ENCODE measurements at regions not wholly inside any gene's neighbourhood (a gene's known extent, or its start where the extent isn't known, plus 50 kb on each side); places are given as distances from the start of the nearest gene placed in this dataset.

GRCh38 chr5:17788351-17788750, 154.1 kb downstream of the TAF11L14 start:
- H3K9ac ChIP-seq = no peak overlapping the region

GRCh38 chr5:17794201-17794600, 159.9 kb downstream of the TAF11L14 start:
- TF ChIP-seq EZH2phosphoT487 (IDR thresholded peaks at IDR 0.05; ENCODE audit: insufficient read depth, low read depth) (no peak), EZH2 (IDR thresholded peaks at IDR 0.05; ENCODE audit: insufficient read depth, poor library complexity, severe bottlenecking) (no peak)
- in situ Hi-C loops (cut with MboI) = no loop called here
- WGBS, 2 experiments (ENCODE audit: low coverage in 1 of 2, low lambda C conversion rate in 2 of 2, missing lambda C conversion rate in 2 of 2) = 42 to 44% methylated on average over 3 of the region's 3 CpGs

More at GRCh38 chr5:17788351-17788750, 154.1 kb downstream of the TAF11L14 start:
- H3K9me3 ChIP-seq (ENCODE audit: low read depth) = no peaks in the 10 kb centered on the region
- H3K79me2 ChIP-seq (ENCODE audit: insufficient read depth) = no peaks in the 10 kb centered on the region
- no peaks in the 10 kb centered on the region for H3K27me3 ChIP-seq (replicated peaks; ENCODE audit: insufficient read depth)
- H3K4me2 ChIP-seq (ENCODE audit: unreplicated experiment) = no peak overlapping the region
- no peaks in the 10 kb centered on the region for H3K36me3 ChIP-seq (ENCODE audit: low read depth)
- no peak overlapping the region for H2AFZ ChIP-seq
- no peaks in the 10 kb centered on the region for H3K9me2 ChIP-seq (ENCODE audit: insufficient read depth)
- no peaks in the 10 kb centered on the region for H3K4me1 ChIP-seq (ENCODE audit: insufficient read depth)
- TF ChIP-seq EZH2phosphoT487 (IDR thresholded peaks at IDR 0.05; ENCODE audit: insufficient read depth, low read depth) (no peak), EZH2 (IDR thresholded peaks at IDR 0.05; ENCODE audit: insufficient read depth, poor library complexity, severe bottlenecking) (no peak)
- in situ Hi-C loops (cut with MboI) = no loop called here
- DNase-seq = no peak
- H3F3A ChIP-seq (ENCODE audit: insufficient read depth) = no peaks in the 10 kb centered on the region
- no peak overlapping the region for H3K4me3 ChIP-seq
- no peak overlapping the region for H3K27ac ChIP-seq
- no peaks in the 10 kb centered on the region for H4K20me1 ChIP-seq (ENCODE audit: insufficient read depth)

DNA sequence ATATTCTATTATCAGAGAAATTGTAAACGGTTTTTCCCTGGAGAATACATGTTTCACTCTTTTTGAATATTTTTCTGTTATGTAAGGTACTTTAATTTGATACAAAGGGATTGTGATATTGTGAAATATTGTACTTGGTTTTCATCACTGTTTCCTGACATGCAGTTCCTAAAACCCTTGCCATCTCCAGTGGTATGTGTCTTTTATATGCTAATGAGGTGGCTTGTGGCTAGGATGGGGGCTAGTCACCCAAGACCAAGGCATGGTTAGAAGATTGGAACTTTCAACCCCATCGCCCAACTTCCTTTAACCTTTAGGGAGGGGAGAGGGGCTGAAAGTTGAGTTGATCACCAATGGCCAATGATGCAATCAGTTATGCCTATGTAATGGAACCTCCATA, 160.6 kb downstream of the TAF11L14 start:
- Histone ChIP-seq H3K9ac (no peak overlapping the region), H3K36me3 (ENCODE audit: low read depth) (no peaks in the 10 kb centered on the region), H3K4me3 (no peak overlapping the region), H3K79me2 (ENCODE audit: insufficient read depth) (no peaks in the 10 kb centered on the region), H3K9me3 (ENCODE audit: low read depth) (no peaks in the 10 kb centered on the region), H4K20me1 (ENCODE audit: insufficient read depth) (no peaks in the 10 kb centered on the region), H3K4me2 (ENCODE audit: unreplicated experiment) (no peak overlapping the region), H3K27me3 (replicated peaks; ENCODE audit: insufficient read depth) (no peaks in the 10 kb centered on the region), H3F3A (ENCODE audit: insufficient read depth) (no peaks in the 10 kb centered on the region), H3K4me1 (ENCODE audit: insufficient read depth) (no peaks in the 10 kb centered on the region), H2AFZ (no peak overlapping the region), H3K9me2 (ENCODE audit: insufficient read depth) (no peaks in the 10 kb centered on the region), H3K27ac (no peak overlapping the region)
- 36 to 37% methylated on average over 2 of the region's 2 CpGs for WGBS, 2 experiments (ENCODE audit: low coverage in 1 of 2, low lambda C conversion rate in 2 of 2, missing lambda C conversion rate in 2 of 2)
- no peak for TF ChIP-seq EZH2phosphoT487 (IDR thresholded peaks at IDR 0.05; ENCODE audit: insufficient read depth, low read depth)
- TF ChIP-seq EZH2 (IDR thresholded peaks at IDR 0.05; ENCODE audit: insufficient read depth, poor library complexity, severe bottlenecking) = no peak
- in situ Hi-C loops (cut with MboI) = no loop called here
- no peak for DNase-seq

More at GRCh38 chr5:17794201-17794600, 159.9 kb downstream of the TAF11L14 start:
- Histone ChIP-seq H3K27ac (no peak overlapping the region), H3K4me2 (ENCODE audit: unreplicated experiment) (no peak overlapping the region), H3K9me3 (ENCODE audit: low read depth) (no peaks in the 10 kb centered on the region), H3K9me2 (ENCODE audit: insufficient read depth) (no peaks in the 10 kb centered on the region), H3F3A (ENCODE audit: insufficient read depth) (no peaks in the 10 kb centered on the region), H3K4me3 (no peak overlapping the region), H3K27me3 (replicated peaks; ENCODE audit: insufficient read depth) (no peaks in the 10 kb centered on the region), H3K36me3 (ENCODE audit: low read depth) (no peaks in the 10 kb centered on the region), H3K9ac (no peak overlapping the region), H3K4me1 (ENCODE audit: insufficient read depth) (no peaks in the 10 kb centered on the region), H4K20me1 (ENCODE audit: insufficient read depth) (no peaks in the 10 kb centered on the region), H2AFZ (no peak overlapping the region), H3K79me2 (ENCODE audit: insufficient read depth) (no peaks in the 10 kb centered on the region)
- DNase-seq = no peak

DNA sequence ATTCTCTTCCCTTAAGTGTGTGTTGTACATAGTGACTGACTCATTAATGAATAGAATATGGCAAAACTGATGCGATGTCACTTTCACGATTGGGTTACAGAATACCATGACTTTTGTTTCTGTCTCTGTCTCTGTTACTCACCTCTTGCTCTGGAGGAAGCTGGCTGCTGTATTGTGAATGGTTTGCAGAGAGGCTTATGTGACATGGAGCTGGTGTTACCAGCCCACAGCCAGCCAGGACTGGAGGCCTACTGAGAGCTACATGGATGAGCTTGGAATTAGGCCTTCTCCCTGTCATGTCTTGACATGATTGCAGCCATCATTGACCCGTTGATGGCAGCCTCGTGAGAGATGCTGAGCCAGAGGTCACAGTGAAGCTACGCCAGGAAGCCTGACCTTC, 161.9 kb downstream of the TAF11L14 start:
- Histone ChIP-seq H3K4me3 (no peak overlapping the region), H3K9me3 (ENCODE audit: low read depth) (no peaks in the 10 kb centered on the region), H3K4me2 (ENCODE audit: unreplicated experiment) (no peak overlapping the region), H3K4me1 (ENCODE audit: insufficient read depth) (no peaks in the 10 kb centered on the region), H4K20me1 (ENCODE audit: insufficient read depth) (no peaks in the 10 kb centered on the region), H3K79me2 (ENCODE audit: insufficient read depth) (no peaks in the 10 kb centered on the region), H3K36me3 (ENCODE audit: low read depth) (no peaks in the 10 kb centered on the region), H3K9ac (no peak overlapping the region), H2AFZ (no peak overlapping the region), H3K27me3 (replicated peaks; ENCODE audit: insufficient read depth) (no peaks in the 10 kb centered on the region), H3F3A (ENCODE audit: insufficient read depth) (no peaks in the 10 kb centered on the region), H3K9me2 (ENCODE audit: insufficient read depth) (no peaks in the 10 kb centered on the region), H3K27ac (no peak overlapping the region)
- in situ Hi-C loops (cut with MboI) = no loop called here
- DNase-seq = no peak
- TF ChIP-seq EZH2phosphoT487 (IDR thresholded peaks at IDR 0.05; ENCODE audit: insufficient read depth, low read depth) = no peak
- TF ChIP-seq EZH2 (IDR thresholded peaks at IDR 0.05; ENCODE audit: insufficient read depth, poor library complexity, severe bottlenecking) = no peak
- 46 to 49% methylated on average over 5 of the region's 5 CpGs for WGBS, 2 experiments (ENCODE audit: low coverage in 1 of 2, low lambda C conversion rate in 2 of 2, missing lambda C conversion rate in 2 of 2)

- 43 to 45% methylated on average over 5 of the region's 5 CpGs for WGBS, 2 experiments (ENCODE audit: low coverage in 1 of 2, low lambda C conversion rate in 2 of 2, missing lambda C conversion rate in 2 of 2)
- Histone ChIP-seq H3K4me1 (ENCODE audit: insufficient read depth) (no peaks in the 10 kb centered on the region), H4K20me1 (ENCODE audit: insufficient read depth) (no peaks in the 10 kb centered on the region), H3K9me3 (ENCODE audit: low read depth) (no peaks in the 10 kb centered on the region), H3K79me2 (ENCODE audit: insufficient read depth) (no peaks in the 10 kb centered on the region), H3K9me2 (ENCODE audit: insufficient read depth) (no peaks in the 10 kb centered on the region), H3K4me2 (ENCODE audit: unreplicated experiment) (no peak overlapping the region), H3K27me3 (replicated peaks; ENCODE audit: insufficient read depth) (no peaks in the 10 kb centered on the region), H3F3A (ENCODE audit: insufficient read depth) (no peaks in the 10 kb centered on the region), H3K36me3 (ENCODE audit: low read depth) (no peaks in the 10 kb centered on the region), H2AFZ (no peak overlapping the region), H3K9ac (no peak overlapping the region), H3K4me3 (no peak overlapping the region), H3K27ac (no peak overlapping the region)
- in situ Hi-C loops (cut with MboI) = no loop called here
- no peak for DNase-seq
- TF ChIP-seq EZH2phosphoT487 (IDR thresholded peaks at IDR 0.05; ENCODE audit: insufficient read depth, low read depth) = no peak
- TF ChIP-seq EZH2 (IDR thresholded peaks at IDR 0.05; ENCODE audit: insufficient read depth, poor library complexity, severe bottlenecking) = no peak
These were observed 162.6 kb downstream of the TAF11L14 start for GRCh38 chr5:17796757-17797396.
